ENCODE measurements at regions not wholly inside any gene's neighbourhood (a gene's known extent, or its start where the extent isn't known, plus 50 kb on each side); places are given as distances from the start of the nearest gene placed in this dataset.
"Not testable (repeated sequence)": the region's sequence is repeated elsewhere in the genome, so short reads cannot be mapped to it uniquely, and the experiment has no call there.

DNA sequence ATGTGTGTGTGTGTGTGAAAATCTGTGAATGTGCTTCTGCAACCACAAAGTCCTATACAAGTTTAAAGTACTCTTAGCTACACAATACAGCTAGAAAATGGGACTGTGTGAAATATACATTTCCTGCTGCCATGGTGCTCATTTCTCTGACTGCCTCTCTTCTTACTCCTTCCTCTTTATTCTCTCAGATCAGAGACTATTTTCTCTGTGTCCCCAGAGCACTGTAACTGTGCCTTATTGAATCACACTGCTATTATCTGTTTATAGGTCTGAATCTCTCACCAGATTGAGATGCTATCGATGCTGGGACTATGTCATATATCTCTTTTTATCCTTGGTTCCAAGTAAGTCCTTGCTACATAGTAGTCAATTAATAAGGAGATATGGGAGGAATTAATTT lies 217.9 kb upstream of the SLCO3A1 start:
- Histone ChIP-seq H3K4me1 (no peaks in the 10 kb centered on the region), H3K4me3 (no peak overlapping the region), H3K27me3 (no peaks in the 10 kb centered on the region), H3K36me3 (no peaks in the 10 kb centered on the region), H3K9me3 (peaks cover 0 to 11% (median 0%) of the 10 kb centered on the region in 4 donors), H3K27ac (no peak overlapping the region)
- DNase-seq (ENCODE audit: low spot score in 2 of 2): no peak
- TF ChIP-seq EP300 (IDR thresholded peaks at IDR 0.05) (no peak), POLR2A (IDR thresholded peaks at IDR 0.05) (no peak)
- TF ChIP-seq, protein P1, sequence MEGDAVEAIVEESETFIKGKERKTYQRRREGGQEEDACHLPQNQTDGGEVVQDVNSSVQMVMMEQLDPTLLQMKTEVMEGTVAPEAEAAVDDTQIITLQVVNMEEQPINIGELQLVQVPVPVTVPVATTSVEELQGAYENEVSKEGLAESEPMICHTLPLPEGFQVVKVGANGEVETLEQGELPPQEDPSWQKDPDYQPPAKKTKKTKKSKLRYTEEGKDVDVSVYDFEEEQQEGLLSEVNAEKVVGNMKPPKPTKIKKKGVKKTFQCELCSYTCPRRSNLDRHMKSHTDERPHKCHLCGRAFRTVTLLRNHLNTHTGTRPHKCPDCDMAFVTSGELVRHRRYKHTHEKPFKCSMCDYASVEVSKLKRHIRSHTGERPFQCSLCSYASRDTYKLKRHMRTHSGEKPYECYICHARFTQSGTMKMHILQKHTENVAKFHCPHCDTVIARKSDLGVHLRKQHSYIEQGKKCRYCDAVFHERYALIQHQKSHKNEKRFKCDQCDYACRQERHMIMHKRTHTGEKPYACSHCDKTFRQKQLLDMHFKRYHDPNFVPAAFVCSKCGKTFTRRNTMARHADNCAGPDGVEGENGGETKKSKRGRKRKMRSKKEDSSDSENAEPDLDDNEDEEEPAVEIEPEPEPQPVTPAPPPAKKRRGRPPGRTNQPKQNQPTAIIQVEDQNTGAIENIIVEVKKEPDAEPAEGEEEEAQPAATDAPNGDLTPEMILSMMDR (IDR thresholded peaks at IDR 0.05): no peak
- 63 to 82% methylated on average over 1 of the region's 1 CpG for WGBS, 2 donors

DNA sequence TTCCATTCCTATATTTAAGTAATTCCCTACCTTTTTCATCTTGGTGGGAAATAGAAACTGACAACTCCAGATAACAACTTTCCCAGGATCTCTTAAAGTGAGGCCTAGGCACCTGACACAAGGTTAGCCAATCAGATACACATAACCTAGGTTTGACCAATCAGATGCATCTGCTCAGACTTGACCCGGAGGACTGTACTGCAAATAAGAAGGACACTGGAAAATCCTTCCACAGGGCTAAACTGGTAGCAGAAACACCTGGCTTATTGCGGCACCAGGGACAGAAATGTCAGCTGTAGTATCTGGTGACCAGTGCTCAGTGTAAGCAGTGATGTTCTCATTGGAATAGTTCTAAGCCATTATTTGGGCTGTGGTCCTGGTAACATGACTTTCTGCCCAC lies 204.5 kb upstream of the SLCO3A1 start:
- Histone ChIP-seq H3K4me1 (no peaks in the 10 kb centered on the region), H3K4me3 (no peak overlapping the region), H3K27me3 (peaks cover 0 to 6% of the 10 kb centered on the region in 2 donors), H3K36me3 (no peaks in the 10 kb centered on the region), H3K27ac (no peak overlapping the region), H3K9me3 (peaks cover 0 to 6% (median 0%) of the 10 kb centered on the region in 4 donors)
- no peak for TF ChIP-seq POLR2A (IDR thresholded peaks at IDR 0.05)
- TF ChIP-seq, protein P1 (IDR thresholded peaks at IDR 0.05): no peak
- no peak for TF ChIP-seq EP300 (IDR thresholded peaks at IDR 0.05)
- DNase-seq (ENCODE audit: low spot score in 2 of 2): no peak
- 90 to 95% methylated on average over 2 of the region's 2 CpGs for WGBS, 2 donors

DNA sequence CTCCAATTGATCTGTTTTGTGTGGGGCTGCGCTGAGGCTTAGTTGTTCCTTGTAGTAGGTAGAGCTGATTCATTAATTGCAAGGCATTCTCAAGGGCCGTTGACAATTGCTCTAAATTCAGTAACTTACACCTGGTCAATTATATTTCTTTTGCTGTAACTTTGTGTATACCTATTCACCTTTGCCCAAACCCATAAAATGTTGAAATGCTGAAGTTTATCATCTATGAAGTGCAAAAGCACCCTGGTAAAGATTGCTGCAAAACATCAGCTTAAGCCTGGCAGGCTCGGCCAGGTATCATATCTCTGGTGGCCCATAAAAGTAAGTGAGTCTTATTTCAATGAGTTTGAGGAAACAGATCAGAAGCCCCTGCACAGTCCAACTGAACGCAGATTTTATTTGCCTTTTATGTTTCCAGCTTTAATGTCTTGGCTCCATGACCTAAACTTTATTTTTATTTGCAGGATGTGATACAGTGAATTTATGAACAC lies 203.6 kb upstream of the SLCO3A1 start:
- no peak for TF ChIP-seq EP300 (IDR thresholded peaks at IDR 0.05)
- TF ChIP-seq POLR2A (IDR thresholded peaks at IDR 0.05): no peak
- TF ChIP-seq, protein P1 (IDR thresholded peaks at IDR 0.05): no peak
- H3K4me3 ChIP-seq: no peak overlapping the region
- no peaks in the 10 kb centered on the region for H3K4me1 ChIP-seq
- H3K27me3 ChIP-seq: peaks cover 0 to 6% of the 10 kb centered on the region in 2 donors
- no peak for DNase-seq (ENCODE audit: low spot score in 2 of 2)
- 60 to 75% methylated on average over 4 of the region's 4 CpGs for WGBS, 2 donors
- H3K9me3 ChIP-seq: peaks cover 0 to 6% (median 0%) of the 10 kb centered on the region in 4 donors
- H3K36me3 ChIP-seq: no peaks in the 10 kb centered on the region
- H3K27ac ChIP-seq: no peak overlapping the region

DNA sequence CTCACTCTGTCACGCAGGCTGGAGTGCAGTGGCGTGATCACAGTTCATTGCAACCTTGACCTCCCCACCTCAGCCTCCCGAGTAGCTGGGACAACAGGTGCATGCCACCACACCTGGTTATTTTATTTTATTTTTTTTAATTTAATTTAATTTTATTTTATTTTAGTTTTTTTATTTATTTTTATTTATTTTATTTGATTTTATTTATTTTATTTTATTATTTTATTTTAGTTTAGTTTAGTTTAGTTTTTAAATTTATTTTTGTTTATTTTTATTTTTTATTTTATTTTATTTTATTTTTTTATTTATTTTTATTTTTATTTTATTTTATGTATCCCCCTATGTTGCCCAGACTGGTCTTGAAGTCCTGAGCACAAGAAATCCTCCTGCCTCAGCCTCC lies 202.3 kb upstream of the SLCO3A1 start:
- WGBS, 2 donors: 93 to 94% methylated on average over 3 of the region's 3 CpGs

DNA sequence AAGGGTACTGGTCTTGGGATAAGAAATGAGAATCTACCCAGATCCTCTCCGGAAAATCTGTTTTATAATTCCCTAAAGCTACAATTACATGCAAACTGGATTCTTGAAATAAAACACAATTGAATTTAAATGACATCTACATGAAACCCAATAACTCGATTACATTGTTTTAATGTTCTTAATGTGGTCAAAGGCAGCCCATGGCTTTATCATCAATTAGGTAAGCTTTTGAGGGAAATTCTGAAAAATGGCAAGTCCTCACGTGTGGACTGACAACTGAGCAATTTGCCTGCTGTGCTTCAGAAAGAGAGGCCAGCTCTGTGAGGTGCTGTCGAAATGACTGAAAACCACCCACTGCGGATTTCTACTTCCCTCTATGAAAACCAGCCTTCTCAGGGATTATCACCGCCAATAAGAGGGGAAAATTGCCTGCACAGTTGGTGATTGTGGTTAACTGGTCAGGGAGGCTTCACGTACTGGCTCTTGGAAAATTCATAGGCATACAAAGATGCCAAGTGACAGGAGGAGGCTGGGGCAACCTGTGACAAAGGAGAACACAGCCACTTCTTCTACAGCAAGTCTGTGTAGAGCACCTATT lies 200.8 kb upstream of the SLCO3A1 start:
- H3K9me3 ChIP-seq: peaks cover 0 to 8% (median 0%) of the 10 kb centered on the region in 4 donors
- peaks cover 0 to 6% of the 10 kb centered on the region in 2 donors for H3K27me3 ChIP-seq
- H3K36me3 ChIP-seq: no peaks in the 10 kb centered on the region
- no peaks in the 10 kb centered on the region for H3K4me1 ChIP-seq
- 59 to 60% methylated on average over 7 of the region's 7 CpGs for WGBS, 2 donors
- no peak for DNase-seq (ENCODE audit: low spot score in 2 of 2)
- H3K4me3 ChIP-seq: no peak overlapping the region
- TF ChIP-seq, protein P1 (IDR thresholded peaks at IDR 0.05): no peak
- no peak for TF ChIP-seq EP300 (IDR thresholded peaks at IDR 0.05)
- no peak for TF ChIP-seq POLR2A (IDR thresholded peaks at IDR 0.05)
- H3K27ac ChIP-seq: no peak overlapping the region

More for the DNA sequence above, 202.3 kb upstream of the SLCO3A1 start:
- H3K36me3 ChIP-seq: no peaks in the 10 kb centered on the region
- H3K4me1 ChIP-seq: no peaks in the 10 kb centered on the region
- TF ChIP-seq, protein P1 (IDR thresholded peaks at IDR 0.05): no peak
- TF ChIP-seq EP300 (IDR thresholded peaks at IDR 0.05) (no peak), POLR2A (IDR thresholded peaks at IDR 0.05) (no peak)
- H3K27ac ChIP-seq: no peak overlapping the region
- no peak for DNase-seq (ENCODE audit: low spot score in 2 of 2)
- H3K9me3 ChIP-seq: peaks cover 0 to 8% (median 0%) of the 10 kb centered on the region in 4 donors
- H3K27me3 ChIP-seq: peaks cover 0 to 6% of the 10 kb centered on the region in 2 donors
- H3K4me3 ChIP-seq: no peak overlapping the region

DNA sequence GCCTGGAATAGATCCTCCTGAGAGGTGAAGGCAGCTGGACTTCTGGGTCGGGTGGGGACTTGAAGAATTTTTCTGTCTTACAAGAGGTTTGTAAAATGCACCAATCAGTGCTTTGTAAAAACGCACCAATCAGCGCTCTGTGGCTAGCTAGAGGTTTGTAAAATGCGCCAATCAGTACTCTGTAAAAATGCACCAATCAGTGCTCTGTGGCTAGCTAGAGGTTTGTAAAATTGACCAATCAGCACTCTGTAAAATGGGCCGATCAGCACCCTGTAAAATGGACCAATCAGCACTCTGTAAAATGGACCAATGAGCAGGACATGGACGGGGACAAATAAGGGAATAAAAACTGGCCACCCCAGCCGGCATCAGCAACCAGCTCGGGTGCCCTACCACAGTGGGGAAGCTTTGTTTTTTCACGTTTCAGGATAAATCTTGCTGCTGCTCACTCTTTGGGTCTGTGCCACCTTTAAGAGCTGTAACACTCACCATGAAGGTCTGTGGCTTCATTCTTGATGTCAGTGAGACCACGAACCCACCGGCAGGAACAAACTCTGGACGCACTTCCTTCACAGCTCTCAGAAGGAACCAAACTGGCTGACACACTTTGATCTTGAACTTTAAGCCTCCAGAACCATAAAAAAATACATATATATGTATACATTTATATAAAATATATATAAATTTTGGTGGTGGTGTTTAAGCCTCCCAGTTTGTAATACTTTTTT lies 197.8 kb upstream of the SLCO3A1 start:
- H3K4me1 ChIP-seq; H3K4me3 ChIP-seq; H3K27ac ChIP-seq; H3K9me3 ChIP-seq; H3K36me3 ChIP-seq; DNase-seq (ENCODE audit: low spot score in 2 of 2): not testable (repeated sequence)
- peaks cover 0 to 12% of the 10 kb centered on the region in 2 donors for H3K27me3 ChIP-seq
- WGBS, 2 donors: 77 to 83% methylated on average over 12 of the region's 12 CpGs
